ENCODE measurements at regions not wholly inside any gene's neighbourhood (a gene's known extent, or its start where the extent isn't known, plus 50 kb on each side); places are given as distances from the start of the nearest gene placed in this dataset.

GRCh38 chr1:94702442-94702815, 117.7 kb upstream of the SLC44A3 start:
- H3K27ac ChIP-seq (ENCODE audit: low read depth, low read length, poor library complexity, severe bottlenecking), result no peak overlapping the region
- H3K27me3 ChIP-seq (replicated peaks; ENCODE audit: insufficient read depth, low read depth, low read length, poor library complexity), result no peaks in the 10 kb centered on the region
- H3K36me3 ChIP-seq (ENCODE audit: insufficient read depth, low read length, poor library complexity, severe bottlenecking), result no peaks in the 10 kb centered on the region
- no peak for DNase-seq (ENCODE audit: low spot score)
- ChIA-PET POLR2A (ENCODE audit: low non-redundant PET) (no interaction called here), CTCF (no interaction called here)
- no peaks in the 10 kb centered on the region for H3K9me3 ChIP-seq (ENCODE audit: low read depth, low read length, poor library complexity, severe bottlenecking)
- intact Hi-C loops (cut with micrococcal nuclease; ENCODE audit: unreplicated experiment), result no loop called here
- no peak for TF ChIP-seq EZH2 (IDR thresholded peaks at IDR 0.05; ENCODE audit: borderline replicate concordance, low read depth, low read length, poor library complexity, severe bottlenecking)
- no peak for TF ChIP-seq CTCF (conservative IDR thresholded peaks at IDR 0.05; ENCODE audit: low read depth, low read length)
- BruUV-seq (replicated peaks), result no TSS peak
- H3K4me1 ChIP-seq (ENCODE audit: insufficient read depth, low read length, poor library complexity, severe bottlenecking), result peaks cover 15% of the 10 kb centered on the region
- no peak overlapping the region for H3K4me3 ChIP-seq (ENCODE audit: low read depth, low read length, poor library complexity, severe bottlenecking)

GRCh38 chr1:94701796-94702441, 118.2 kb upstream of the SLC44A3 start:
- Histone ChIP-seq H3K36me3 (ENCODE audit: insufficient read depth, low read length, poor library complexity, severe bottlenecking) (no peaks in the 10 kb centered on the region), H3K4me1 (ENCODE audit: insufficient read depth, low read length, poor library complexity, severe bottlenecking) (peaks cover 10% of the 10 kb centered on the region), H3K9me3 (ENCODE audit: low read depth, low read length, poor library complexity, severe bottlenecking) (no peaks in the 10 kb centered on the region), H3K27me3 (replicated peaks; ENCODE audit: insufficient read depth, low read depth, low read length, poor library complexity) (no peaks in the 10 kb centered on the region), H3K4me3 (ENCODE audit: low read depth, low read length, poor library complexity, severe bottlenecking) (no peak overlapping the region), H3K27ac (ENCODE audit: low read depth, low read length, poor library complexity, severe bottlenecking) (no peak overlapping the region)
- DNase-seq (ENCODE audit: low spot score), result no peak
- POLR2A ChIA-PET (ENCODE audit: low non-redundant PET), result no interaction called here
- TF ChIP-seq EZH2 (IDR thresholded peaks at IDR 0.05; ENCODE audit: borderline replicate concordance, low read depth, low read length, poor library complexity, severe bottlenecking), result no peak
- no peak for TF ChIP-seq CTCF (conservative IDR thresholded peaks at IDR 0.05; ENCODE audit: low read depth, low read length)
- CTCF ChIA-PET, result no interaction called here
- intact Hi-C loops (cut with micrococcal nuclease; ENCODE audit: unreplicated experiment), result no loop called here
- no TSS peak for BruUV-seq (replicated peaks)

DNA sequence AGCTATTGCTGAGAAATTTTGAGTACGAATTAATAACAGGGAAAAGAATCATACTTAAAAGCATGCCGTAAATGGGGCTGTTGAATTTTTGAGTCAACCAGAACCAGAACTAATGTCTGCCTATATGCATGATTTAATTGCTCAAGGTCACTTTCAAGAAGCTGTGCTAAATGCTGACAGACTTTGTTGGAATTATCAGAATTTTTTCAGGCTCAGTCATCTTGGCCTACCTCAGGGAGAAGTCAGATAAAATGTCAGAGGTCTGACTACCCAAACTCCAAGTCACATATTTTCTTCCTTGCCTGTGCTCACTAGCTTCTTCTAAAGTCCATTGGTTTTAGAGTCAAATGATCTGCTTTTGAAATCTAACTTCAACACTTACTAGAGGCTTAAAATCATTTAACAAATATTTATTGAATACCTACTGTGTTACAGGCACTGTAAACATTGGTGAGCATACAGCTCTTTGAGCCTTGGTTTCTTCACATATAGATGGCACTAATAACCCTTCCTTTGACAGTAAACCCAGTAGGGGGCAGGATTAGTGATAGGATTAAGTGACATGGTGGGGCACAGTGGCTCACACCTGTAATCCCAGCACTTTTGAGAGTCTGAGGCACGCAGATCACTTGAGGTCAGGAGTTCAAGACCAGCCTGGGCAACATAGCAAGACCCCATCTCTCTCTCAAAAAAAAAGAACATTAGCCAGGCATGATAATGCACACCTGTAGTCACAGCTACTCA, 121.2 kb upstream of the SLC44A3 start:
- no peak for DNase-seq (ENCODE audit: low spot score)
- ChIA-PET POLR2A (ENCODE audit: low non-redundant PET) (no interaction called here), CTCF (no interaction called here)
- no peak overlapping the region for H3K27ac ChIP-seq (ENCODE audit: low read depth, low read length, poor library complexity, severe bottlenecking)
- no peak for TF ChIP-seq CTCF (conservative IDR thresholded peaks at IDR 0.05; ENCODE audit: low read depth, low read length)
- no peak for TF ChIP-seq EZH2 (IDR thresholded peaks at IDR 0.05; ENCODE audit: borderline replicate concordance, low read depth, low read length, poor library complexity, severe bottlenecking)
- H3K4me1 ChIP-seq (ENCODE audit: insufficient read depth, low read length, poor library complexity, severe bottlenecking), result no peaks in the 10 kb centered on the region
- H3K36me3 ChIP-seq (ENCODE audit: insufficient read depth, low read length, poor library complexity, severe bottlenecking), result no peaks in the 10 kb centered on the region
- H3K27me3 ChIP-seq (replicated peaks; ENCODE audit: insufficient read depth, low read depth, low read length, poor library complexity), result no peaks in the 10 kb centered on the region
- no peaks in the 10 kb centered on the region for H3K9me3 ChIP-seq (ENCODE audit: low read depth, low read length, poor library complexity, severe bottlenecking)
- no peak overlapping the region for H3K4me3 ChIP-seq (ENCODE audit: low read depth, low read length, poor library complexity, severe bottlenecking)
- intact Hi-C loops (cut with micrococcal nuclease; ENCODE audit: unreplicated experiment), result no loop called here
- BruUV-seq (replicated peaks), result no TSS peak

All from A673 (cell line).